ENCODE measurements at regions not wholly inside any gene's neighbourhood (a gene's known extent, or its start where the extent isn't known, plus 50 kb on each side); places are given as distances from the start of the nearest gene placed in this dataset.

- Histone ChIP-seq H3K9me2 (no peaks in the 10 kb centered on the region), H3K4me2 (no peak overlapping the region), H3K9ac (no peak overlapping the region), H3K79me2 (ENCODE audit: insufficient read depth) (no peaks in the 10 kb centered on the region), H3F3A (replicated peaks; ENCODE audit: insufficient read depth) (peaks cover 4% of the 10 kb centered on the region), H3K27ac (ENCODE audit: low read depth in 2 of 2, low read length in 1 of 2) (no peak overlapping the region), H2AFZ (ENCODE audit: low read depth) (no peak overlapping the region), H3K9me3 (no peaks in the 10 kb centered on the region), H3K27me3 (ENCODE audit: insufficient read depth) (no peaks in the 10 kb centered on the region), H3K4me3 (ENCODE audit: low read depth in 2 of 2, low read length in 1 of 2) (no peak overlapping the region), H3K36me3 (replicated peaks in 1 of 2; ENCODE audit: control insufficient read depth in 1 of 2, insufficient read depth in 2 of 2, low read length in 1 of 2) (no peaks in the 10 kb centered on the region), H4K20me1 (ENCODE audit: insufficient read depth) (no peaks in the 10 kb centered on the region), H3K4me1 (ENCODE audit: control insufficient read depth in 1 of 2, insufficient read depth in 2 of 2, low read depth in 1 of 2, low read length in 1 of 2) (no peaks in the 10 kb centered on the region)
- DNase-seq = no peak
- TF ChIP-seq MAX (IDR thresholded peaks at IDR 0.05; ENCODE audit: low read depth) = no peak
- no peak for TF ChIP-seq USF2 (IDR thresholded peaks at IDR 0.05; ENCODE audit: borderline replicate concordance, low read depth, low read length)
- TF ChIP-seq ELF1 (IDR thresholded peaks at IDR 0.05) = no peak
- TF ChIP-seq RCOR1 (IDR thresholded peaks at IDR 0.05; ENCODE audit: low read length) = no peak
- TF ChIP-seq EZH2phosphoT487 (IDR thresholded peaks at IDR 0.05; ENCODE audit: borderline replicate concordance, low read depth) = no peak
- TF ChIP-seq FOXM1 (IDR thresholded peaks at IDR 0.05; ENCODE audit: low read depth) = no peak
- no peak for TF ChIP-seq FOSL2 (IDR thresholded peaks at IDR 0.05; ENCODE audit: borderline replicate concordance, low read depth)
- no peak for TF ChIP-seq GABPA (IDR thresholded peaks at IDR 0.05; ENCODE audit: low read depth)
- no peak for TF ChIP-seq GATA2 (CRISPR knock-in tag; IDR thresholded peaks at IDR 0.05)
- no peak for TF ChIP-seq IRF3 (IDR thresholded peaks at IDR 0.05; ENCODE audit: low read depth, low read length)
- no peak for TF ChIP-seq TAF1 (IDR thresholded peaks at IDR 0.05; ENCODE audit: borderline replicate concordance, low read depth, low read length)
- no peak for TF ChIP-seq RXRA (IDR thresholded peaks at IDR 0.05; ENCODE audit: borderline replicate concordance, low read depth)
- TF ChIP-seq EP300 (IDR thresholded peaks at IDR 0.05; ENCODE audit: borderline replicate concordance in 1 of 2, low read depth in 1 of 2, low read length in 1 of 2) = no peak
- ChIA-PET POLR2A (no interaction called here), CTCF (no interaction called here)
These were observed 374.8 kb upstream of the EPHA7 start for GRCh38 chr6:93794166-93794565.

GRCh38 chr6:93792746-93793145 is 373.4 kb upstream of the EPHA7 start:
- WGBS (ENCODE audit: low lambda C conversion rate) = 34% methylated on average over 4 of the region's 4 CpGs
- Histone ChIP-seq H3K4me2 (no peak overlapping the region), H3K4me1 (ENCODE audit: control insufficient read depth in 1 of 2, insufficient read depth in 2 of 2, low read depth in 1 of 2, low read length in 1 of 2) (no peaks in the 10 kb centered on the region), H3K9me2 (no peaks in the 10 kb centered on the region), H3K36me3 (replicated peaks in 1 of 2; ENCODE audit: control insufficient read depth in 1 of 2, insufficient read depth in 2 of 2, low read length in 1 of 2) (no peaks in the 10 kb centered on the region), H2AFZ (ENCODE audit: low read depth) (no peak overlapping the region), H3K9me3 (no peaks in the 10 kb centered on the region), H3K4me3 (ENCODE audit: low read depth in 2 of 2, low read length in 1 of 2) (no peak overlapping the region), H3K79me2 (ENCODE audit: insufficient read depth) (no peaks in the 10 kb centered on the region), H3K27ac (ENCODE audit: low read depth in 2 of 2, low read length in 1 of 2) (no peak overlapping the region), H3K27me3 (ENCODE audit: insufficient read depth) (no peaks in the 10 kb centered on the region), H3F3A (replicated peaks; ENCODE audit: insufficient read depth) (peaks cover 4% of the 10 kb centered on the region), H3K9ac (no peak overlapping the region), H4K20me1 (ENCODE audit: insufficient read depth) (no peaks in the 10 kb centered on the region)
- ChIA-PET POLR2A (no interaction called here), CTCF (no interaction called here)
- DNase-seq = no peak
- TF ChIP-seq IRF3 (IDR thresholded peaks at IDR 0.05; ENCODE audit: low read depth, low read length) (no peak), MAX (IDR thresholded peaks at IDR 0.05; ENCODE audit: low read depth) (no peak), USF2 (IDR thresholded peaks at IDR 0.05; ENCODE audit: borderline replicate concordance, low read depth, low read length) (no peak), SIN3A (IDR thresholded peaks at IDR 0.05; ENCODE audit: borderline replicate concordance, low read depth, low read length) (no peak), RAD21 (IDR thresholded peaks at IDR 0.05; ENCODE audit: low read length) (no peak), EZH2phosphoT487 (IDR thresholded peaks at IDR 0.05; ENCODE audit: borderline replicate concordance, low read depth) (no peak), MEF2A (IDR thresholded peaks at IDR 0.05; ENCODE audit: borderline replicate concordance, low read depth) (no peak), ELF1 (IDR thresholded peaks at IDR 0.05) (no peak), ZBTB33 (IDR thresholded peaks at IDR 0.05; ENCODE audit: borderline replicate concordance, low read depth) (no peak), FOXJ3 (CRISPR knock-in tag; IDR thresholded peaks at IDR 0.05) (no peak), TCF12 (IDR thresholded peaks at IDR 0.05) (no peak), MXI1 (IDR thresholded peaks at IDR 0.05; ENCODE audit: low read depth, low read length) (no peak), TAF1 (IDR thresholded peaks at IDR 0.05; ENCODE audit: borderline replicate concordance, low read depth, low read length) (no peak), EP300 (IDR thresholded peaks at IDR 0.05; ENCODE audit: borderline replicate concordance in 1 of 2, low read depth in 1 of 2, low read length in 1 of 2) (no peak), POLR2AphosphoS5 (IDR thresholded peaks at IDR 0.05; ENCODE audit: low read depth, low read length) (no peak)

Measured in SK-N-SH (cell line).